ENCODE measurements at regions not wholly inside any gene's neighbourhood (a gene's known extent, or its start where the extent isn't known, plus 50 kb on each side); places are given as distances from the start of the nearest gene placed in this dataset.

DNA sequence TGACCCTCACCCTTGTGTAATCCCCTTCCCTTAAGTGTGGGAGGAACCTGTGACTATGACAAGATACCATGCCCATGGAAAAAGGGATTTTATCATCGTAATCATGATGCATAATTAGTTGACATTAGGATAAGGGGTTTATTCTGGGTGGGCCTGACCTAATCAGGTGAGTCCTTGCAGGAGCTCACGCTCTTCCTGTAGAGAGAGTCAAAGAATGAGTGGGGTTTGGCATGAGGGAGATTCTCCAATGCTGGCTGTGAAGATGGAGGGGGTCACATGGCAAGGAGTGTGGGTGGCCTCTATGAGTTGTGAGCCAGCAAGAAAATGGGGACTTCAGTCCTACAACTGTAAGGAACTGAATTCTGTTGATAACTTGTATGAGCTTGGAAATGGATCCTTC lies 342.0 kb upstream of the TSHZ2 start:
- intact Hi-C loops (cut with micrococcal nuclease) (no loop called here), in situ Hi-C loops (cut with MboI; ENCODE audit: low sequenced_read_pairs) (no loop called here), dilution Hi-C loops (cut with HindIII; ENCODE audit: low sequenced_read_pairs, unreplicated experiment) (no loop called here)
- Histone ChIP-seq H3K4me3 (ENCODE audit: insufficient read depth, low read depth, low read length) (no peak overlapping the region), H3K18ac (ENCODE audit: low read depth, low read length) (no peak overlapping the region), H2BK15ac (ENCODE audit: low read depth, low read length) (no peak overlapping the region), H3K27me3 (ENCODE audit: control insufficient read depth, insufficient read depth, low read length) (no peaks in the 10 kb centered on the region), H2AFZ (replicated peaks; ENCODE audit: low read length, poor library complexity) (no peak overlapping the region), H2BK120ac (ENCODE audit: low read depth, low read length) (no peak overlapping the region), H3K9me3 (ENCODE audit: control insufficient read depth, insufficient read depth, low read length) (no peaks in the 10 kb centered on the region; the same call in 1 of the 2 replicates), H3K56ac (ENCODE audit: extremely low read depth, insufficient read depth, low read length) (no peak overlapping the region), H3K4me1 (ENCODE audit: control insufficient read depth, insufficient read depth, low read length) (no peaks in the 10 kb centered on the region), H4K20me1 (ENCODE audit: insufficient read depth, low read length) (no peaks in the 10 kb centered on the region), H3K9ac (ENCODE audit: low read depth, low read length) (no peak overlapping the region), H4K5ac (ENCODE audit: low read depth, low read length) (no peak overlapping the region), H4K8ac (ENCODE audit: low read depth in 2 of 2, low read length in 2 of 2) (no peak overlapping the region), H3K4me2 (ENCODE audit: low read depth, low read length) (no peak overlapping the region), H2BK20ac (ENCODE audit: low read depth, low read length) (no peak overlapping the region), H2AK5ac (ENCODE audit: low read depth, low read length) (no peak overlapping the region), H4K91ac (ENCODE audit: insufficient read depth, low read depth, low read length) (no peak overlapping the region), H3K36me3 (ENCODE audit: control insufficient read depth, insufficient read depth, low read length) (no peaks in the 10 kb centered on the region), H3K27ac (ENCODE audit: insufficient read depth, low read length) (no peak overlapping the region), H3K23ac (ENCODE audit: low read depth, low read length) (no peak overlapping the region), H3K14ac (replicated peaks; ENCODE audit: low read depth, low read length) (no peak overlapping the region), H2BK5ac (ENCODE audit: low read depth, low read length, poor library complexity, severe bottlenecking) (no peak overlapping the region), H3K9me1 (ENCODE audit: insufficient read depth, low read length) (no peaks in the 10 kb centered on the region), H3K79me1 (ENCODE audit: low read depth in 1 of 2, low read length in 2 of 2) (no peaks in the 10 kb centered on the region), H2AK9ac (replicated peaks; ENCODE audit: low read depth, low read length, poor library complexity) (no peak overlapping the region), H3K4ac (ENCODE audit: low read depth, low read length) (no peak overlapping the region)
- no peak for DNase-seq
- TF ChIP-seq CHD1 (IDR thresholded peaks at IDR 0.05; ENCODE audit: low read depth, low read length) (no peak), CTCF (conservative IDR thresholded peaks at IDR 0.05; ENCODE audit: low read depth, low read length) (no peak), POLR2A (IDR thresholded peaks at IDR 0.05; ENCODE audit: low read depth, low read length) (no peak), FOS (IDR thresholded peaks at IDR 0.05; ENCODE audit: low read depth, low read length) (no peak), BHLHE40 (IDR thresholded peaks at IDR 0.05; ENCODE audit: low read depth, low read length) (no peak), RFX5 (IDR thresholded peaks at IDR 0.05; ENCODE audit: low read depth, low read length) (no peak), CEBPB (IDR thresholded peaks at IDR 0.05; ENCODE audit: low read depth, low read length) (no peak), RCOR1 (IDR thresholded peaks at IDR 0.05; ENCODE audit: insufficient replicate concordance, low read length) (no peak), ELK1 (IDR thresholded peaks at IDR 0.05; ENCODE audit: borderline replicate concordance, low read depth, low read length) (no peak), MAFK (IDR thresholded peaks at IDR 0.05; ENCODE audit: low read depth, low read length) (no peak), MAZ (IDR thresholded peaks at IDR 0.05; ENCODE audit: borderline replicate concordance, low read depth, low read length) (no peak), RAD21 (IDR thresholded peaks at IDR 0.05; ENCODE audit: low read length) (no peak), SMC3 (IDR thresholded peaks at IDR 0.05; ENCODE audit: low read depth, low read length) (no peak), USF2 (IDR thresholded peaks at IDR 0.05; ENCODE audit: low read depth, low read length) (no peak), MXI1 (IDR thresholded peaks at IDR 0.05; ENCODE audit: borderline replicate concordance, low read depth, low read length) (no peak)
- CTCF ChIA-PET: no interaction called here
- POLR2A ChIA-PET (ENCODE audit: unreplicated experiment): no interaction called here
- no TSS peak for BruUV-seq (replicated peaks)
- WGBS, 2 experiments (ENCODE audit: extremely low coverage in 2 of 2, insufficient read length in 1 of 2): no CpG with 5 or more reads among the region's 2 CpGs
- no peak for ATAC-seq (ENCODE audit: low read depth)

Data from IMR-90 (cell line).